Stimulated activated CD4-positive, alpha-beta T cell treated with anti-CD3 and anti-CD28 coated beads, Interleukin-12 subunit alpha, Interleukin-12 subunit beta, amount 100 ng/mL, for 48 hours (primary cell): ENCODE measurements at regions not wholly inside any gene's neighbourhood (a gene's known extent, or its start where the extent isn't known, plus 50 kb on each side); places are given as distances from the start of the nearest gene placed in this dataset.
"Not testable (repeated sequence)": the region's sequence is repeated elsewhere in the genome, so short reads cannot be mapped to it uniquely, and the experiment has no call there.

ENCODE experiments used
- DNase-seq, 3 donors: peaks; one replicate each; pipeline ENCODE4 v3.0.0-alpha.2; 2020; ENCODE audit warnings: low read depth in 2 of 3, low spot score in 1 of 3

DNA sequence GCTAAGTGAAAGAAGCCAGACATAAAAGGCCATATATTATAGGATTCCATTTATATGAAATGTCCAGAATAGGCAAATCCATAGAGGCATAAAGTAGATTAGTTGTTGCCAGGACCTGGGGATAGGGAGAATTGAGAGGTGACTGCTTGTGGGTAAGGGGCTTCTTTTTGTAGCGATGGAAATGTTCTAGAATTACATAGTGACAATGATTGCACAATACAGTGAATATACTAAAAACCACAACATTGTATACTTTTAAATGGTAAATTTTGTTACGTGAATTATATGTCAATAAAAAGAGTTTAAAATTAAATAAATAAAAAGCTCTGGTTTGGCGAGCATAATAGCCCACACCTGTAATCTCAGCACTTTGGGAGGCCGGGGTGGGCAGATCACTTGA, 486.8 kb downstream of the KLF12 start:
- no peak for DNase-seq

DNA sequence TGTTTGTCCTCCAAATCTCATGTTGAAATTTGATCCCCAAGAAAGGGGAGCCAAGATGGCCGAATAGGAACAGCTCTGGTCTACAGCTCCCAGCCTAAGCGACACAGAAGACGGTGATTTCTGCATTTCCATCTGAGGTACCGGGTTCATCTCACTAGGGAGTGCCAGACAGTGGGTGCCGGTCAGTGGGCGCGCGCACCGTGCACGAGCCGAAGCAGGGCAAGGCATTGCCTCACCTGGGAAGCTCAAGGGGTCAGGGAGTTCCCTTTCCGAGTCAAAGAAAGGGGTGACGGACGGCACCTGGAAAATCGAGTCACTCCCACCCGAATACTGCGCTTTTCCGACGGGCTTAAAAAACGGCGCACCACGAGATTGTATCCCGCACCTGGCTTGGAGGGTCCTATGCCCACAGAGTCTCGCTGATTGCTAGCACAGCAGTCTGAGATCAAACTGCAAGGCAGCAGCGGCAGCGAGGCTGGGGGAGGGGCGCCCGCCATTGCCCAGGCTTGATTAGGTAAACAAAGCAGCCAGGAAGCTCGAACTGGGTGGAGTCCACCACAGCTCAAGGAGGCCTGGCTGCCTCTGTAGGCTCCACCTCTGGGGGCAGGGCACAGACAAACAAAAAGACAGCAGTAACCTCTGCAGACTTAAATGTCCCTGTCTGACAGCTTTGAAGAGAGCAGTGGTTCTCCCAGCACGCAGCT, 493.6 kb downstream of the KLF12 start:
- DNase-seq = not testable (repeated sequence)

GRCh38 chr13:73635166-73635787, 498.9 kb downstream of the KLF12 start:
- no peak for DNase-seq

GRCh38 chr13:73633817-73634460, 500.3 kb downstream of the KLF12 start:
- no peak for DNase-seq

DNA sequence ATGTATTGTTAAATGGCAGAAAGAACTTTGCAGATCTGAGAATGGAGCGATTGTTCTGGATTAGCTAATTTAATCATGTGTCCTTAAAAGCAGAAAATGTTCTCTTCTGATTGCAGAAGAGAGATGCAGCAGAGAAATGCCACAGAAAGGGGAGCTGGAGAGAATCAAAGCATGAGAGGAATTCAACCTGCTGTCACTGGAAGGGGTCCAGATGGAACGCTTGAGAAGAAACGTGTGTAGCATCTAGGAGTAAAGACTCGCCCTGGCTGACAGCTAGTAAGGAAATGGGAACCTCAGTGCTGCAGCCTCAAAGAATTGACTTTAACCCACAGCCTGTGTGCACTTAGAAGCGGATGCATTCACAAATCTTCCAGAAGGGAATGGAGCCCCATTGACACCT, 502.8 kb downstream of the KLF12 start:
- DNase-seq = no peak

GRCh38 chr13:73625562-73626339, 508.5 kb downstream of the KLF12 start:
- DNase-seq = no peak

DNA sequence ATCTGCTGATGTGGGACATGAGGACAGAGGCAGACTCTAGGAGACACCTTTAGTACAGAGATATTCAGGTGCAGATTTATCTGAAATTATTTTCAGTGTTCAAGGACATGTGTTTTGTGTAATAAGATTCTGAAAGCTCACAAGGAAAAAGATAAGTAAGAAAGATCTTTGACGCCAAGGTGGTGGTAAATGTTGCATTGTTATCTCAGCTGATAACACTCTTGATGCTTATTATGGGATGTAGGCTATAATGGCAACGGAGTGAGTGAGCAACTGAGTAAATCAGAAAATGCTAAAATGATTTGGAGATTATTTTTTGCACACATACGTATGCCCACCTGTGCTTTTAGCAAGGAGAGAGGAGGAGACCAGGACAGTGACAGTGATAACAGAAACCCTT, 510.9 kb downstream of the KLF12 start:
- DNase-seq = no peak

- DNase-seq = no peak
These were observed 511.8 kb downstream of the KLF12 start for GRCh38 chr13:73622381-73622780.

GRCh38 chr13:73618275-73618865, 515.8 kb downstream of the KLF12 start:
- no peak for DNase-seq

DNA sequence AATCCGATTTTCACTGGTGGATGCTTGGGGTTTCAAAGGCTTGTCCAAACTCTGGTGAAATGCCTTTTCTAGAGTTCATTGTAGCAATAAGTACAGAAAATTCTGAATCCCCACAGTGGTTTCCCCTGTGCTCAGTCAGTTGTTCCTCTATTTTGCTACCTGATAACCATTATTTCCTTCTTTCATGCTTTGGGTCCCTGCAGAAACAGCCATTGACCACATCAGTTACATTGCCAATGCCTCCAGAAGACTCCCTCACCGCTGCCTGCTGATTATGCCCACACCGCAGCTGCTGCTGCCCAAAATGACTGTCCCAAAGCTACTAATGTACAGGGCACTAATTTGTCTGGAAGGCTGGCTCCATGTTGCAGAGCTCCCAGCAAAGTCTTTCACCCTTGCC, 517.3 kb downstream of the KLF12 start:
- DNase-seq = no peak

GRCh38 chr13:73610799-73611592, 523.2 kb downstream of the KLF12 start:
- no peak for DNase-seq

DNA sequence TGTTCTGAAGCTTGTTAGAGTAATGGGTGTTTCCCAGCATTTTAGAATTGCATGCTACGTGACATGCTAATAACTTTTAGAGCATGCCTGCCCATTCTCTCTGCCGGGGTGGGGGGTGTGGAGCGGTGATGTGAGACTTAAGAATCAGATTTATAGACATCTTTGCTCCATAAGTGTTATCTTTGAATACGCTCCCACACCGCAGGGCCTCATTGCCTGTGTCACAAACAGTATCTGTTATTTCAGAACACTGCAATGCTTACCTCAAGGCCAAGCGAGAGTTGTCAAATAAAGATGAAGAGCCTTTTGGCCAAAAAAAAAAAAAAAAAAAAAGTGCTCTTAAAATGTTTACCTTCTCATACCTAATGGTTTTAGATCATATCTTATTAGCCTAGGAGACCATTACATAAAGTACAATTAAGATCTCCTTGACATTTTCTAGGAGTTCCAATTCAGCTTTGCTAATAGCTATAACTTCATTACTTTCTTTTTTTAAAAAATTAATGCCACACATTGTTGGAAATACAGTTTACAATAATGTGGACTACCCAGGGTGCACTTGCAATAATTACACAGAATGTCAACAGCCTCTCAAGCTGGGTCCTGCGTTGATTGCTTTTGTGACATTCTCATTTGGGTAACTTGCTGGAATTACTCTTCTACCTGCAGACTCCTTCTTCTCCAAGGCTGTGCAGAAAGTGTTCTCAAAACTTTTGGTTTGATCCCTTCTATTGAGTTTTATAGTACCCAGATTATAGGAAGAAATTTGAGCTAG, 525.3 kb downstream of the KLF12 start:
- DNase-seq = no peak

- DNase-seq = no peak
These were observed 526.1 kb downstream of the KLF12 start for GRCh38 chr13:73608157-73608516.

GRCh38 chr13:73607489-73608156, 526.6 kb downstream of the KLF12 start:
- no peak for DNase-seq

DNA sequence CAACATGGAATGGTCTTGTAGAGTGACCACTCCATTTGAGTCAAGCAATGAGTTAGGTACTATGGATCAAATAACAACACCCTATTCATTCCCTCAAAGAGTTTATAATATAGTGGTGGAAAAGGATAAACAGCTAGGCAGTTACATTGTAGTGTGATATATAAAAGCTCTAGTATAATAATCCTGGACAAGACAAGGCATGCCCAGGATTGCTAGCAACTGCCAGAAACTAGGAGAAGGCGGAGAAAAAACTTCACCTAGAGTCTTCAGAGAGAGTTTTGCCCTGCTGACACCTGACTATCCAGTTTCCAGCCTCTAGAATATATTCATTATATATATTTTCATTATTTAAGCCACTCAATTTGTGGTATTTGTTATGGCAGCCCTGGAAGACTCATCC, 530.6 kb downstream of the KLF12 start:
- no peak for DNase-seq

- DNase-seq = no peak
These were observed 531.9 kb downstream of the KLF12 start for GRCh38 chr13:73602295-73602694.

DNA sequence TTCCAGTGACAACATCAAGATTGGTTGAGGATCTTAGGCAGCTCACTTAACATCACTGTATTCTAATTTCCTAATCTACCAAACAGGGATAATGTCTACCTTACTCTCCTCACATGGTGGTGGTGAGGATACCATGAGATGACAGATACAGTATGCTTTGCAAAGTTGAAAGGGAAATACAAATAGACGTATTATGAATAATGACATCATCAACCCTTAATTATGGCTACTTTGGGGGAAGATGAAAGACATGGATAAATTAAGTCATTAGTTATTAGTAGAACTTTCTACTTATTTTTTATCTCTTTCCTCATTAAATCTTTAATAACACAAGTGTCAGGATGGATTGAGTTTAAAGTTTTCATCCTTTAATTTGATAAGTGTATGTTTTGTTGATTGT, 532.5 kb downstream of the KLF12 start:
- no peak for DNase-seq

DNA sequence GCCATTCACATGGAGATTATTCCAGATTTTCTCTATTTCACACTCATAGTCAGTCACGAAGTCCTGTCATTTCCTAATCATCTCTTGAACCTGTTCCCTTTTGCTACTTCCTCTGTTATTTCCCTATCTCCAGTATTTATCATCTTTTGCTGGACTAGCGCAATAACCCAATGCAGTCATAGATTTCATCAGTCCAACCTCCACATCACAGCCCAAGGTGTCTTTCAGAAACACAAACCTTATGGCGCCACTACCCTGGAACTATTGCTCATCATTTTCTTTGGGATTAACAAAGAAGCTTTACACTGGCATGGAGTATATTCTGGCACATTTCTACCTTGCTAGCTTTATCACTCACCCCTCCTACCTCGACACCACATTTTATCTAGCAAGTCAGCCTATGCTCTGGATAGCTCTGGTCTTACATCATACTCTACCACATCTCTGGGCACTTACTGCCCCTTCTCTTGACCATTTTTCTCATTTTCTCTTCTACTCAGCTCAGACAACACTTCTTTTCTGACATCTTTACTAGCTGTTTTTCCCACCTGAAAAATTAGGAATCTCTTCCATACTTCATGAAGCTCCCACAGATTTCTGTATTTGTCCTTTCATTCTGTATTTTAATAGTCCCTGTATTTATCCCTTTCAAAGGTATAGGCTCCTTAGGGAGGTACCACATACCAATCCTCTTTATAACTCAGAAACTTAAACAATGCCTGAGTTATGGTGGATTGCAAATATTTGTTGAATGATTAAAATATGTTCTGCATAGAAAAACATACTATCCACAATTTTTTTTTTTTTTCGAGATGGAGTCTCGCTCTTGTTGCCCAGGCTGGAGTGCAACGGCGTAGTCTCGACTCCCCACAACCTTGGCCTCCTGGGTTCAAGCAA, 534.7 kb downstream of the KLF12 start:
- DNase-seq = no peak
